Mesendoderm (in vitro differentiated cells): ENCODE measurements at regions not wholly inside any gene's neighbourhood (a gene's known extent, or its start where the extent isn't known, plus 50 kb on each side); places are given as distances from the start of the nearest gene placed in this dataset.

Experiments
- DNase-seq: peaks from one replicate; pipeline ENCODE4 v3.0.0; 2013
- H2AK5ac ChIP-seq: 2 replicates; pipeline ENCODE4 v1.6.1; 2013; ENCODE audit warnings: low read length, inconsistent platforms
- H2BK120ac ChIP-seq: 2 replicates; pipeline ENCODE4 v1.6.1; 2013; ENCODE audit warnings: low read depth, mild to moderate bottlenecking, low read length, moderate library complexity, mixed read lengths
- H2BK15ac ChIP-seq: replicated peaks from 2 replicates; pipeline ENCODE4 v1.6.1; 2013; ENCODE audit warnings: low read depth, mild to moderate bottlenecking, moderate library complexity
- H2BK5ac ChIP-seq: 2 replicates; pipeline ENCODE4 v1.6.1; 2013; ENCODE audit warnings: low read length, inconsistent platforms
- H3K18ac ChIP-seq: 2 replicates; pipeline ENCODE4 v1.6.1; 2013; ENCODE audit warnings: mild to moderate bottlenecking, low read length, mixed read lengths
- H3K23ac ChIP-seq: one replicate; pipeline ENCODE4 v1.6.1; 2013; ENCODE audit warnings: low read length
- H3K27ac ChIP-seq: 2 replicates; pipeline ENCODE4 v1.5.1; 2013; ENCODE audit warnings: low read depth, mild to moderate bottlenecking, inconsistent platforms, low read length, moderate library complexity
- H3K27me3 ChIP-seq: 2 replicates; pipeline ENCODE4 v1.6.1; 2013; ENCODE audit warnings: low read length, control low read depth, mild to moderate bottlenecking, inconsistent platforms; ENCODE audit not compliant: insufficient read depth, poor library complexity
- H3K36me3 ChIP-seq: 2 replicates; pipeline ENCODE4 v1.6.1; 2013; ENCODE audit warnings: low read length, inconsistent platforms; ENCODE audit not compliant: control insufficient read depth, insufficient read depth
- H3K4ac ChIP-seq: one replicate; pipeline ENCODE4 v1.6.1; 2013; ENCODE audit warnings: low read depth, mild to moderate bottlenecking, low read length, moderate library complexity
- H3K4me1 ChIP-seq: 2 replicates; pipeline ENCODE4 v1.6.1; 2013; ENCODE audit warnings: low read depth, low read length, inconsistent platforms; ENCODE audit not compliant: control insufficient read depth
- H3K4me2 ChIP-seq: 2 replicates; pipeline ENCODE4 v1.6.1; 2013; ENCODE audit warnings: low read length
- H3K4me3 ChIP-seq: 2 replicates; pipeline ENCODE4 v1.5.1; 2013; ENCODE audit warnings: mild to moderate bottlenecking, low read length
- H3K56ac ChIP-seq: one replicate; pipeline ENCODE4 v1.6.1; 2013; ENCODE audit warnings: low read length
- H3K79me1 ChIP-seq: 2 replicates; pipeline ENCODE4 v1.6.1; 2013; ENCODE audit warnings: low read length, inconsistent platforms
- H3K79me2 ChIP-seq: 2 replicates; pipeline ENCODE4 v1.6.1; 2013; ENCODE audit warnings: mild to moderate bottlenecking, low read length; ENCODE audit not compliant: control insufficient read depth, insufficient read depth
- H3K9ac ChIP-seq: 2 replicates; pipeline ENCODE4 v1.6.1; 2013; ENCODE audit warnings: low read length, inconsistent platforms
- H4K5ac ChIP-seq: one replicate; pipeline ENCODE4 v1.6.1; 2013; ENCODE audit warnings: low read length
- H4K8ac ChIP-seq: one replicate; pipeline ENCODE4 v1.6.1; 2013; ENCODE audit warnings: low read depth, mild to moderate bottlenecking, control low read depth, low read length, moderate library complexity
- WGBS: extraction: QIAGEN DNeasy Blood & Tissue Kit; methylation state at CpG from one replicate; pipeline ENCODE4 v1.1.7; 2013; ENCODE audit warnings: low lambda C conversion rate, missing lambda C conversion rate; ENCODE audit not compliant: insufficient coverage; ENCODE audit errors: extremely low coverage; 5-methylcytosine and 5-hydroxymethylcytosine counted together

DNA sequence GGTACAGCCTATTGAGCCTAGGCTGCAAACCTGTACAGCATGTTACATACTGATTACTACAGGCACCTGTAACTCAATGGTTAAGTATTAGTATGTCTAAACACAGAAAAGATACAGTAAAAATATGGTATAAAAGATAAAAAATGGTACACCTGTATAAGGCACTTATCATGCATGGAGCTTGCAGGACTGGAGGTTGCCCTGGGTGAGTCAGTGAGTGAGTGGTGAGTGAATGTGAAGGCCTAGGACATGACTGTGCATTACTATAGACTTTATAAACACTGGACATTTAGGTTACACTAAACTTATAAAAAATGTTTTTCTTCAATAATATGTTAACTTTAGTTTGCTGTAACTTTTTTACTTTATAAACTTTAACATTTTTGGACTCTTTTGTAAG lies 171.3 kb downstream of the SLC28A3 start:
- no peak overlapping the region for H3K4ac ChIP-seq
- no peak overlapping the region for H4K8ac ChIP-seq
- no peaks in the 10 kb centered on the region for H3K4me1 ChIP-seq
- H3K23ac ChIP-seq, result no peak overlapping the region
- H3K79me2 ChIP-seq, result no peaks in the 10 kb centered on the region
- no peak overlapping the region for H3K4me3 ChIP-seq
- no peak overlapping the region for H3K18ac ChIP-seq
- H2BK15ac ChIP-seq, result no peak overlapping the region
- no peak overlapping the region for H2BK120ac ChIP-seq
- no peak overlapping the region for H2AK5ac ChIP-seq
- H3K27me3 ChIP-seq, result no peaks in the 10 kb centered on the region
- no peaks in the 10 kb centered on the region for H3K36me3 ChIP-seq
- DNase-seq, result no peak
- H3K79me1 ChIP-seq, result no peaks in the 10 kb centered on the region
- no peak overlapping the region for H3K9ac ChIP-seq
- no peak overlapping the region for H4K5ac ChIP-seq
- no peak overlapping the region for H3K27ac ChIP-seq
- no peak overlapping the region for H3K56ac ChIP-seq
- no peak overlapping the region for H3K4me2 ChIP-seq
- no peak overlapping the region for H2BK5ac ChIP-seq

- no peak overlapping the region for H3K56ac ChIP-seq
- no peak overlapping the region for H3K27ac ChIP-seq
- peak; percentile 74 for DNase-seq
- H3K4ac ChIP-seq, result no peak overlapping the region
- H4K8ac ChIP-seq, result no peak overlapping the region
- no peak overlapping the region for H3K9ac ChIP-seq
- no peak overlapping the region for H2BK5ac ChIP-seq
- H3K36me3 ChIP-seq, result no peaks in the 10 kb centered on the region
- H2BK15ac ChIP-seq, result no peak overlapping the region
- H3K4me2 ChIP-seq, result no peak overlapping the region
- H3K23ac ChIP-seq, result no peak overlapping the region
- no peaks in the 10 kb centered on the region for H3K27me3 ChIP-seq
- H3K4me1 ChIP-seq, result no peaks in the 10 kb centered on the region
- H3K18ac ChIP-seq, result no peak overlapping the region
- H4K5ac ChIP-seq, result no peak overlapping the region
- no peak overlapping the region for H2AK5ac ChIP-seq
- H3K4me3 ChIP-seq, result no peak overlapping the region
- WGBS, result no CpG with 5 or more reads among the region's 9 CpGs
- H2BK120ac ChIP-seq, result no peak overlapping the region
- no peaks in the 10 kb centered on the region for H3K79me2 ChIP-seq
- no peaks in the 10 kb centered on the region for H3K79me1 ChIP-seq
These were observed 169.9 kb downstream of the SLC28A3 start for GRCh38 chr9:84170521-84171141.

GRCh38 chr9:84173961-84174360 lies 166.6 kb downstream of the SLC28A3 start:
- Histone ChIP-seq H3K79me1 (no peaks in the 10 kb centered on the region), H2BK120ac (no peak overlapping the region), H4K8ac (no peak overlapping the region), H3K79me2 (no peaks in the 10 kb centered on the region), H3K27me3 (no peaks in the 10 kb centered on the region), H3K4me2 (no peak overlapping the region), H3K4me1 (no peaks in the 10 kb centered on the region), H3K36me3 (no peaks in the 10 kb centered on the region), H2BK15ac (no peak overlapping the region), H3K4me3 (no peak overlapping the region), H3K56ac (no peak overlapping the region), H3K18ac (no peak overlapping the region), H3K27ac (no peak overlapping the region), H3K23ac (no peak overlapping the region), H2AK5ac (no peak overlapping the region), H3K9ac (no peak overlapping the region), H4K5ac (no peak overlapping the region), H3K4ac (no peak overlapping the region), H2BK5ac (no peak overlapping the region)
- no CpG with 5 or more reads among the region's 2 CpGs for WGBS
- DNase-seq, result no peak

- Histone ChIP-seq H3K27me3 (no peaks in the 10 kb centered on the region), H3K4me2 (no peak overlapping the region), H3K36me3 (no peaks in the 10 kb centered on the region), H2AK5ac (no peak overlapping the region), H4K8ac (no peak overlapping the region), H3K79me2 (no peaks in the 10 kb centered on the region), H3K79me1 (no peaks in the 10 kb centered on the region), H2BK120ac (no peak overlapping the region), H3K56ac (no peak overlapping the region), H2BK15ac (no peak overlapping the region), H3K4me1 (no peaks in the 10 kb centered on the region), H3K4me3 (no peak overlapping the region), H4K5ac (no peak overlapping the region), H2BK5ac (no peak overlapping the region), H3K18ac (no peak overlapping the region), H3K9ac (no peak overlapping the region), H3K4ac (no peak overlapping the region), H3K23ac (no peak overlapping the region), H3K27ac (no peak overlapping the region)
- DNase-seq, result no peak
- no CpG with 5 or more reads among the region's 1 CpG for WGBS
These were observed 166.1 kb downstream of the SLC28A3 start for GRCh38 chr9:84174486-84174885.

DNA sequence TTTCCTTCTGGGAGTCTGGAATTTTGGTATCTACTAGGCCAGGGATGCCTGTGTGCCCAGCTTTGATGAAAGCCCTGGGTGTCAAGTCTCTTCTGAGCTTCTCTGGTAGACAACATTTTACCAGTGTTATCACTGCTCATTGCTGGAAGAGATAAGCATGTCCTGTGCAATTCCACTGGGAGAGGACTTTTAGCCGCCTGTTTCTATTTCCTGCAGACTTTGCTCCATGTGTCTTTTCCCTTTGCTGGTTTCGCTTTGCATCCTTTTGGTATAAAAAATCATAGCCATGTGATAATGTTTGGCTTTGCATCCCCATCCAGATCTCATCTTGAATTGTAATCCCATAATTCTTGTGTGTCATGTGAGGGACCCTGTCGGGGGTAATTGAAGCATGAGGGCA lies 163.2 kb downstream of the SLC28A3 start:
- Histone ChIP-seq H3K79me2 (no peaks in the 10 kb centered on the region), H3K27ac (no peak overlapping the region), H2BK120ac (no peak overlapping the region), H3K18ac (no peak overlapping the region), H3K4me3 (no peak overlapping the region), H2AK5ac (no peak overlapping the region), H3K79me1 (no peaks in the 10 kb centered on the region), H3K36me3 (no peaks in the 10 kb centered on the region), H3K4me2 (no peak overlapping the region), H2BK5ac (no peak overlapping the region), H3K23ac (no peak overlapping the region), H3K27me3 (no peaks in the 10 kb centered on the region), H4K5ac (no peak overlapping the region), H2BK15ac (no peak overlapping the region), H3K9ac (no peak overlapping the region), H3K4ac (no peak overlapping the region), H3K4me1 (no peaks in the 10 kb centered on the region), H3K56ac (no peak overlapping the region), H4K8ac (no peak overlapping the region)
- WGBS, result no CpG with 5 or more reads among the region's 3 CpGs
- no peak for DNase-seq

- Histone ChIP-seq H3K23ac (no peak overlapping the region), H3K79me2 (no peaks in the 10 kb centered on the region), H4K8ac (no peak overlapping the region), H4K5ac (no peak overlapping the region), H3K9ac (no peak overlapping the region), H3K4me3 (no peak overlapping the region), H3K4ac (no peak overlapping the region), H3K4me2 (no peak overlapping the region), H2AK5ac (no peak overlapping the region), H2BK120ac (no peak overlapping the region), H2BK15ac (no peak overlapping the region), H2BK5ac (no peak overlapping the region), H3K27ac (no peak overlapping the region), H3K18ac (no peak overlapping the region), H3K56ac (no peak overlapping the region), H3K4me1 (no peaks in the 10 kb centered on the region), H3K27me3 (no peaks in the 10 kb centered on the region), H3K79me1 (no peaks in the 10 kb centered on the region), H3K36me3 (no peaks in the 10 kb centered on the region)
- no peak for DNase-seq
- WGBS, result no CpG with 5 or more reads among the region's 5 CpGs
These were observed 161.0 kb downstream of the SLC28A3 start for GRCh38 chr9:84179531-84179930.
